Fibroblast of pulmonary artery (primary cell): ENCODE measurements at regions not wholly inside any gene's neighbourhood (a gene's known extent, or its start where the extent isn't known, plus 50 kb on each side); places are given as distances from the start of the nearest gene placed in this dataset.
"Not testable (repeated sequence)": the region's sequence is repeated elsewhere in the genome, so short reads cannot be mapped to it uniquely, and the experiment has no call there.

Source experiments
- DNase-seq: peaks from one replicate; pipeline ENCODE4 v3.0.0-alpha.2; 2010; ENCODE audit warnings: low read depth
- H3K4me3 ChIP-seq: replicated peaks from 2 replicates; pipeline ENCODE4 v1.5.1; 2011; ENCODE audit warnings: low read depth, mild to moderate bottlenecking, control low read depth, low read length, moderate library complexity
- TF ChIP-seq, protein P1 (sequence below): IDR thresholded peaks from 2 replicates; pipeline ENCODE4 v1.5.1; 2011; ENCODE audit warnings: mild to moderate bottlenecking, control low read depth, low read length, inconsistent platforms; ENCODE audit errors: missing control alignments

DNA sequence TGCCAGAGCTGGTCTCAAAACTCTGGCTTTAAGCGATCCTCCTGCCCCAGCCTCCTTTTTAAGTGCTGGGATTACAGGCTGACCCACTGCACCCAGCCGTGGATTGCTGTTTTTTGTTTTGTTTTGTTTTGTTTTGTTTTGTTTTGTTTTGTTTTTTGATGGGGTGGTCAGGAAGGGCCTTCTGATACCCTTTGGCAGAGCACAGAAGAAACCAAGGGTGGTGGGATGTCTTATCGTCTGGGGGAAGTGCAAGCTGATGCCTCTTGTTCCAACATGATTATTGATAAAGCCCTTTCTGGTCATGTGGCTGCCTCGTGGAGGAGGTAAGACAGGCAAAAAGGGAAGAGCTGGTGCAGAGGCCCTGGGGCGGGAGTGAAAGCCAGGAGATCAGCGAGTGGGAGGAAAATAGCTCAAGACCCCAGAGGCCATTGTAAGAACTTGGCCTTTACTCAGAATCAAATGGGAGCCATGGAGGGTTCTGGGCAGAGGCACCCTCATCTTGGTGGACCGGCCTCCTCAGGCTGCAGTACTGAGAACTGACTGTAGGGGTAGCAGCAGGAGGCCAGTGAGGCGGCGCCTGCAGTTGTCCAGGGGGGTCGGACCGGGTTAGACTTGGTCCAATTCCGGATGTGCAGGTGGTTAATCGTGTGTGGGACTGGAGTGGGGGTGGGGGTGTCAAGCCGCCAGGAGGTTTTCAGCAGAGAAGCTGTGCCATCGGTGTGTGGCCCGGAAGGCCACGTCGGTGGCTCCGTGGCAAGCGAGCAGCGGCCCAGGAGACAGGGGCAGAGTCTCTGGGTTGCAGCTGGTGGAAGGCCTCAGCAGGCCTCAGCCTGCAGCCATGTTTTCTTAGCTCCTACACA is 84.4 kb upstream of the GSE1 start:
- DNase-seq, result no peak
- H3K4me3 ChIP-seq, result no peak overlapping the region
- TF ChIP-seq, protein P1, sequence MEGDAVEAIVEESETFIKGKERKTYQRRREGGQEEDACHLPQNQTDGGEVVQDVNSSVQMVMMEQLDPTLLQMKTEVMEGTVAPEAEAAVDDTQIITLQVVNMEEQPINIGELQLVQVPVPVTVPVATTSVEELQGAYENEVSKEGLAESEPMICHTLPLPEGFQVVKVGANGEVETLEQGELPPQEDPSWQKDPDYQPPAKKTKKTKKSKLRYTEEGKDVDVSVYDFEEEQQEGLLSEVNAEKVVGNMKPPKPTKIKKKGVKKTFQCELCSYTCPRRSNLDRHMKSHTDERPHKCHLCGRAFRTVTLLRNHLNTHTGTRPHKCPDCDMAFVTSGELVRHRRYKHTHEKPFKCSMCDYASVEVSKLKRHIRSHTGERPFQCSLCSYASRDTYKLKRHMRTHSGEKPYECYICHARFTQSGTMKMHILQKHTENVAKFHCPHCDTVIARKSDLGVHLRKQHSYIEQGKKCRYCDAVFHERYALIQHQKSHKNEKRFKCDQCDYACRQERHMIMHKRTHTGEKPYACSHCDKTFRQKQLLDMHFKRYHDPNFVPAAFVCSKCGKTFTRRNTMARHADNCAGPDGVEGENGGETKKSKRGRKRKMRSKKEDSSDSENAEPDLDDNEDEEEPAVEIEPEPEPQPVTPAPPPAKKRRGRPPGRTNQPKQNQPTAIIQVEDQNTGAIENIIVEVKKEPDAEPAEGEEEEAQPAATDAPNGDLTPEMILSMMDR, result peak; percentile 49

- no peak for DNase-seq
- no peak overlapping the region for H3K4me3 ChIP-seq
- TF ChIP-seq, protein P1, result no peak
Observed at GRCh38 chr16:85529489-85530369, 83.4 kb upstream of the GSE1 start.

GRCh38 chr16:85530370-85530739 is 82.8 kb upstream of the GSE1 start:
- TF ChIP-seq, protein P1, result no peak
- no peak overlapping the region for H3K4me3 ChIP-seq
- DNase-seq, result no peak

- no peak for DNase-seq
- H3K4me3 ChIP-seq, result no peak overlapping the region
- TF ChIP-seq, protein P1, result no peak
Observed at GRCh38 chr16:85531516-85531915, 81.6 kb upstream of the GSE1 start.

- TF ChIP-seq, protein P1, result no peak
- no peak for DNase-seq
- no peak overlapping the region for H3K4me3 ChIP-seq
Observed at GRCh38 chr16:85532147-85532546, 81.0 kb upstream of the GSE1 start.

- H3K4me3 ChIP-seq, DNase-seq: not testable (repeated sequence)
Observed at GRCh38 chr16:85533593-85533992, 79.5 kb upstream of the GSE1 start.
